Bronchial epithelial cell (primary cell): ENCODE measurements at regions not wholly inside any gene's neighbourhood (a gene's known extent, or its start where the extent isn't known, plus 50 kb on each side); places are given as distances from the start of the nearest gene placed in this dataset.
"Not testable (repeated sequence)": the region's sequence is repeated elsewhere in the genome, so short reads cannot be mapped to it uniquely, and the experiment has no call there.

Experiments
- DNase-seq: peaks from one replicate; pipeline ENCODE4 v3.0.0-alpha.2; 2010; ENCODE audit warnings: low read depth
- FAIRE-seq: peaks from 2 replicates; lab custom pipeline; 2011; peaks lifted over from hg19 to GRCh38; lab: Jason Lieb, UNC
- H3K27me3 ChIP-seq: 2 replicates; pipeline ENCODE4 v1.5.1; 2011; ENCODE audit warnings: low read length; ENCODE audit not compliant: control insufficient read depth, insufficient read depth
- H3K36me3 ChIP-seq: 2 replicates; pipeline ENCODE4 v1.5.1; 2011; ENCODE audit warnings: low read length; ENCODE audit not compliant: control insufficient read depth, insufficient read depth
- H3K4me3 ChIP-seq: 2 replicates; pipeline ENCODE4 v1.5.1; 2011; ENCODE audit warnings: mild to moderate bottlenecking, low read depth, low read length, control low read depth
- TF ChIP-seq, protein P1 (sequence below): IDR thresholded peaks from 2 replicates; pipeline ENCODE4 v1.5.1; 2011; ENCODE audit warnings: mild to moderate bottlenecking, moderate library complexity, low read length, control low read depth, inconsistent platforms; ENCODE audit not compliant: insufficient read depth, severe bottlenecking

GRCh38 chr6:112947507-112947906 lies 600.4 kb downstream of the RFPL4B start:
- Histone ChIP-seq H3K4me3 (no peak overlapping the region), H3K27me3 (no peaks in the 10 kb centered on the region), H3K36me3 (no peaks in the 10 kb centered on the region)
- no peak for DNase-seq
- TF ChIP-seq, protein P1, sequence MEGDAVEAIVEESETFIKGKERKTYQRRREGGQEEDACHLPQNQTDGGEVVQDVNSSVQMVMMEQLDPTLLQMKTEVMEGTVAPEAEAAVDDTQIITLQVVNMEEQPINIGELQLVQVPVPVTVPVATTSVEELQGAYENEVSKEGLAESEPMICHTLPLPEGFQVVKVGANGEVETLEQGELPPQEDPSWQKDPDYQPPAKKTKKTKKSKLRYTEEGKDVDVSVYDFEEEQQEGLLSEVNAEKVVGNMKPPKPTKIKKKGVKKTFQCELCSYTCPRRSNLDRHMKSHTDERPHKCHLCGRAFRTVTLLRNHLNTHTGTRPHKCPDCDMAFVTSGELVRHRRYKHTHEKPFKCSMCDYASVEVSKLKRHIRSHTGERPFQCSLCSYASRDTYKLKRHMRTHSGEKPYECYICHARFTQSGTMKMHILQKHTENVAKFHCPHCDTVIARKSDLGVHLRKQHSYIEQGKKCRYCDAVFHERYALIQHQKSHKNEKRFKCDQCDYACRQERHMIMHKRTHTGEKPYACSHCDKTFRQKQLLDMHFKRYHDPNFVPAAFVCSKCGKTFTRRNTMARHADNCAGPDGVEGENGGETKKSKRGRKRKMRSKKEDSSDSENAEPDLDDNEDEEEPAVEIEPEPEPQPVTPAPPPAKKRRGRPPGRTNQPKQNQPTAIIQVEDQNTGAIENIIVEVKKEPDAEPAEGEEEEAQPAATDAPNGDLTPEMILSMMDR = no peak
- FAIRE-seq = no peak

- peak; percentile 45 for DNase-seq
- Histone ChIP-seq H3K4me3 (no peak overlapping the region), H3K36me3 (no peaks in the 10 kb centered on the region), H3K27me3 (no peaks in the 10 kb centered on the region)
- no peak for FAIRE-seq
- TF ChIP-seq, protein P1 = no peak
These were observed 604.7 kb downstream of the RFPL4B start for GRCh38 chr6:112951829-112952228.

DNA sequence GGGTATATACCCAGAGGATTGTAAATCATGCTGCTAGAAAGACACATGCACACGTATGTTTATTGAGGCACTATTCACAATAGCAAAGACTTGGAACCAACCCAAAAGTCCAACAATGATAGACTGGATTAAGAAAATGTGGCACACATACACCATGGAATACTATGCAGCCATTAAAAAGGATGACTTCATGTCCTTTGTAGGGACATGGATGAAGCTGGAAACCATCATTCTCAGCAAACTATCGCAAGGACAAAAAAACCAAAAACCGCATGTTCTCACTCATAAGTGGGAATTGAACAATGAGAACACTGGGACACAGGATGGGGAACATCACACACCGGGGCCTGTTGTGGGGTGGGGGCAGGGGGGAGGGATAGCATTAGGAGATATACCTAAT lies 608.6 kb downstream of the RFPL4B start:
- H3K36me3 ChIP-seq, H3K27me3 ChIP-seq, FAIRE-seq: not testable (repeated sequence)

DNA sequence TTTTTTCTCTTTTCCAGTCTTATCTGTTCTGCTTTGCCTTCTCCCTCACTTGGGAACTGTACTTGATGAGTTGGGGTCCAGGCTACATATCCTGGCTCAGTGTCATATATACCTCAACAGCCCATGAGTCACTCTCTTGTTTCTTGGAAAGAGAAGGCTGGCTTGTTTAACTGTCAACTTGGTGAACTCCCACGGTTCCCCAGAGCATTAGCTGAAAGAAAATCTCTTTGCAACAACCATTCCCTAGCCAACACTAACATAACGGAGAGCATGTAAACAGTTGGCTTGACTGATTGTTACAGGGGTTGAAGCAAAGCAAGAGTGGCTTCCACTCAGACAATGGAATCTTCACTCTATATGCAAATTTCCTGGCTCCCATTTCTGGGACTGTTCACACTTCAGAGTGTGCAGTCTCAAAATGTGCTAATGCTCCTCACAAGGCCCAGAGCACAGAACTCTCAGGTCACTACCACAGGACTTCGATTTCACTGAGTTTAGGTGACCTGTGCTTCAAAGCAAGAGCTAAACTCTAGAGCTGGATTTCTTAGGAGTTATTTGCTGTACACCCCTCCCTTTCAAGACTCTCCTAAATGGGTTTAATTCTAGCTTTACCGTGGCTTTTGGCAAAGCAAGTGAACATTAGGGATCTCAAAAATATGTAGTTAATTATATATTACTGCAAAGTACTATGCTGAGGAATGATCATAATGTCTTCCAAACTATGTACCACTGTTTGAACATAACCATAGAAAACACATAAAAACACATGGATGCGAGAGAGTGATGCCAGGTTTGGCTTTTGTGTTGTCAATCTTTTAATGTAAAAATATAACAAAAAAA lies 609.8 kb downstream of the RFPL4B start:
- H3K36me3 ChIP-seq = no peaks in the 10 kb centered on the region
- TF ChIP-seq, protein P1 = no peak
- H3K27me3 ChIP-seq = no peaks in the 10 kb centered on the region
- no peak overlapping the region for H3K4me3 ChIP-seq
- peak; percentile 30 for DNase-seq
- FAIRE-seq = no peak

More for the DNA sequence above, 608.6 kb downstream of the RFPL4B start:
- not testable (repeated sequence) for DNase-seq, H3K4me3 ChIP-seq

DNA sequence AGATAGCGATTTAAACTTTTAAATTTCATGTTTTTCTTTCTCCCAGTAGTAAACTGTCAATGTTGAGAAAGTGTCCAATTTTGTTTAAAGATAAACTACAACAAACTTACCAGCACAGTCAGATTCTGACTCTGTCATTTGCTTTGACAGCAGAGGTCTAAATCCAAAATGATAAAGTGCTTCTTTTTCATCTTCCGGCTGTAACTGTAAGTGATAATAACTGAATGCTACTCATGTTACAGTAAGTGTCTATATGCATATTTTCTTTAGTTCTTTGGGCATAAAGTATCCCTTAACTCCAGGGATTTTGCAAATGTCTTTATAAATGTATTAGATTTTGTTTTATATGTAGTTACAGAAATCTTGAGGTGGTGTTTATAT lies 610.4 kb downstream of the RFPL4B start:
- H3K36me3 ChIP-seq = no peaks in the 10 kb centered on the region
- DNase-seq (no peak), FAIRE-seq (no peak)
- no peaks in the 10 kb centered on the region for H3K27me3 ChIP-seq
- no peak overlapping the region for H3K4me3 ChIP-seq
- TF ChIP-seq, protein P1 = no peak

- not testable (repeated sequence) for FAIRE-seq, DNase-seq, H3K36me3 ChIP-seq, H3K4me3 ChIP-seq, H3K27me3 ChIP-seq
These were observed 613.0 kb downstream of the RFPL4B start for GRCh38 chr6:112960130-112960529.

DNA sequence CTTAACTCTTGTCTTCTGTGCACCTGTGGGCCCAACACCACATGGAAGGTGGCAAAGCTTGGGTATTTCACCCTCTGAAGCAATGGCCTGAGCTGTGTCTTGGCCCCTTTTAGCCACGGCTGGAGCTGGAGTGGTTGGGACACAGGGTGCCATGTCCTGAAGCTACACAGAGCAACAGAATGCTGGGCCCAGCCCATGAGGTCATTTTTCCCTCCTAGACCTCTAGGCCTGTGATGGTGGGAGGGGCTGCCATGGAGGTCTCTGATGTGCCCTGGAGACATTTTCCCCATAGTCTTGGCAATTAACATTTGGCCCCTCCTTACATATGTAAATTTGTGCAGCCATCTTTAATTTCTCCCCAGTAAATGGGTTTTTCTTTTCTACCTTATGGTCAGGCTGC lies 620.8 kb downstream of the RFPL4B start:
- TF ChIP-seq, protein P1 = no peak
- H3K27me3 ChIP-seq = no peaks in the 10 kb centered on the region
- H3K36me3 ChIP-seq = no peaks in the 10 kb centered on the region
- no peak for DNase-seq
- no peak for FAIRE-seq
- H3K4me3 ChIP-seq = no peak overlapping the region
